Mesothelial cell of epicardium (in vitro differentiated cells): ENCODE measurements at regions not wholly inside any gene's neighbourhood (a gene's known extent, or its start where the extent isn't known, plus 50 kb on each side); places are given as distances from the start of the nearest gene placed in this dataset.

Source experiments
- DNase-seq, 2 experiments: peaks; one replicate each; pipeline ENCODE4 v3.0.0; 2021; ENCODE audit warnings: low spot score in 2 of 2; ENCODE audit not compliant: unreplicated experiment in 2 of 2
- H3K27ac Mint-ChIP-seq: 2 replicates; pipeline ENCODE4 v1.8.0; 2021; ENCODE audit warnings: mixed read lengths
- H3K27me3 Mint-ChIP-seq: 2 replicates; pipeline ENCODE4 v1.8.0; 2021; ENCODE audit warnings: low read depth, mixed read lengths
- H3K36me3 Mint-ChIP-seq: 2 replicates; pipeline ENCODE4 v1.8.0; 2021; ENCODE audit warnings: mixed read lengths
- H3K4me1 Mint-ChIP-seq: 2 replicates; pipeline ENCODE4 v1.8.0; 2021; ENCODE audit warnings: mixed read lengths
- H3K4me3 Mint-ChIP-seq: 2 replicates; pipeline ENCODE4 v1.8.0; 2021; ENCODE audit warnings: mild to moderate bottlenecking, moderate library complexity, mixed read lengths
- H3K9me3 Mint-ChIP-seq: 2 replicates; pipeline ENCODE4 v1.8.0; 2021; ENCODE audit warnings: mixed read lengths
- TF ChIP-seq, protein P1 (sequence below): fragments of 200-600 bp; sonication (generic); IDR thresholded peaks from one replicate; pipeline ENCODE4 v1.5.0; 2021; ENCODE audit warnings: antibody characterized with exemption; ENCODE audit not compliant: unreplicated experiment

DNA sequence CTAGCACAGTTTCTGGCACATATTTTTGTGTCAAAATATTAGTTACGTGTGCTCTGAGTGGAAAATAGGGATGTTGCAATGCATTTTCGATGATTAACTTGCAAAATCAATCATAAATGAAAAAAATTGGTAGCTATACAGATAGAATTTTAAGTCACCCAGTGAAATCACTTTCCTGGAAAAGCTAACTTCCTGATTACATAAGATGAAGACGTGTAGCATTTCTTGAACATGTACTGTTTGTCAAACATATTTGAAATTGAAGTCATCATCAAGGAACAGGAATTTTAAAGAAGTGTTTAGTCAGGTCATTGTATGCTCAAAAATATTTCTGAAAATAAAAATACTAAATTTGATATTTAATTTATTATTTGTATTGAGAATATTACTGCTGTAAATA is 977.7 kb downstream of the PLOD2 start:
- DNase-seq = no peak

DNA sequence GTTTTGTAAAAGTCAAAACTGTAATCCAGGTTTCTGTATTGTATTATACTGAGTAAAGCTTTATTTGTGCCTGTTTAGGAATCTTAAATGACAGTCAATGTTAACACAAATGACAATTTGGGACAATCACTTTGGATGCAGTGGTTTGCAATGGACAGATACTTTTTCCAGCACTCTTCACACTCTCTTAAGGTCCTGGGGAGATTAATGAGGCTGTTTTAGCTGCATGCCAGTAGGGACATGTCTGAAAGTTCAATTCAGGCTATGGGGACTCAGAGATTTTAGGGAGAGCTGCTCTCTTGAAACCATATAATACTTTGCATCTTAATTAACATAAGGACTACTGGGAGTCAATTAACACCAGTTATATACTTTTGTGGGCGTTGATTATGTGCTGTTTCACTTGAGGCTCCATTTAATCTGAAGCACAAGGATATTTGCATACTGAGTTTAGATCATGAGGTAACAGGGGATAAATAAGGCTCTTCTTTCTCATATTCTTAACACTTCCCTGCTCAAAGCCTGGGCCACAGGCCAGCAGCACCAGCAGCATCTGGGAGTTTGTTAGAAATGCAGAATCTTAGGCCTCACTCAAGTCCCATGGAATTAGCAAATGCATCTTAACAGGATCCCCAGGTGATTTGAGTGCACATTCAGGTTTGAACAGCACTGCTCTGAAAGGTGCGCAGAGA is 972.8 kb downstream of the PLOD2 start:
- Mint-ChIP-seq H3K27me3 (no peaks in the 10 kb centered on the region), H3K4me3 (no peak overlapping the region), H3K27ac (no peak overlapping the region), H3K9me3 (peaks cover 12% of the 10 kb centered on the region), H3K36me3 (no peaks in the 10 kb centered on the region), H3K4me1 (peaks cover 11% of the 10 kb centered on the region)
- no peak for DNase-seq
- TF ChIP-seq, protein P1, sequence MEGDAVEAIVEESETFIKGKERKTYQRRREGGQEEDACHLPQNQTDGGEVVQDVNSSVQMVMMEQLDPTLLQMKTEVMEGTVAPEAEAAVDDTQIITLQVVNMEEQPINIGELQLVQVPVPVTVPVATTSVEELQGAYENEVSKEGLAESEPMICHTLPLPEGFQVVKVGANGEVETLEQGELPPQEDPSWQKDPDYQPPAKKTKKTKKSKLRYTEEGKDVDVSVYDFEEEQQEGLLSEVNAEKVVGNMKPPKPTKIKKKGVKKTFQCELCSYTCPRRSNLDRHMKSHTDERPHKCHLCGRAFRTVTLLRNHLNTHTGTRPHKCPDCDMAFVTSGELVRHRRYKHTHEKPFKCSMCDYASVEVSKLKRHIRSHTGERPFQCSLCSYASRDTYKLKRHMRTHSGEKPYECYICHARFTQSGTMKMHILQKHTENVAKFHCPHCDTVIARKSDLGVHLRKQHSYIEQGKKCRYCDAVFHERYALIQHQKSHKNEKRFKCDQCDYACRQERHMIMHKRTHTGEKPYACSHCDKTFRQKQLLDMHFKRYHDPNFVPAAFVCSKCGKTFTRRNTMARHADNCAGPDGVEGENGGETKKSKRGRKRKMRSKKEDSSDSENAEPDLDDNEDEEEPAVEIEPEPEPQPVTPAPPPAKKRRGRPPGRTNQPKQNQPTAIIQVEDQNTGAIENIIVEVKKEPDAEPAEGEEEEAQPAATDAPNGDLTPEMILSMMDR = no peak

More for the DNA sequence above, 977.7 kb downstream of the PLOD2 start:
- Mint-ChIP-seq H3K9me3 (no peaks in the 10 kb centered on the region), H3K36me3 (no peaks in the 10 kb centered on the region), H3K4me1 (peaks cover 20% of the 10 kb centered on the region), H3K27me3 (no peaks in the 10 kb centered on the region), H3K4me3 (no peak overlapping the region), H3K27ac (no peak overlapping the region)
- TF ChIP-seq, protein P1 = no peak

DNA sequence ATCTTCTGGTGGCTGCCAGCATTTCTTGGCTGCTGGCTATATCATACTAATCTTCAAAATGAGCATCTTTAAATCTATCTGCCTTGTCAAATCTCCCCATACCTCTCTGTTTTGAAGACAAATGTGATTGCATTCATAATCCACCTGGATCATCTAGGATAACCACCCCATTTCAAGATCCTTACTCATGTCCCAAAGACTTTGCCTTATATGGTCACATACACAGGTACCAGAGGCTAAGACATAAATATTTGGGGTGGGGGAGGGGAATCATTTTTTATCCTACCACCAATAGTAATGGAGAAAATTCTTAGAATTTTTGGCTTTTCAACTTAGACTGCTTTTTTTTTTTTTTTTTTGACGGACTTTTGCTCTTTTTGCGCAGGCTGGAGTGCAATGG is 970.8 kb downstream of the PLOD2 start:
- DNase-seq = no peak
- TF ChIP-seq, protein P1 = no peak
- H3K27me3 Mint-ChIP-seq = no peaks in the 10 kb centered on the region
- H3K4me1 Mint-ChIP-seq = peaks cover 10% of the 10 kb centered on the region
- no peaks in the 10 kb centered on the region for H3K36me3 Mint-ChIP-seq
- H3K4me3 Mint-ChIP-seq = no peak overlapping the region
- no peak overlapping the region for H3K27ac Mint-ChIP-seq
- H3K9me3 Mint-ChIP-seq = peaks cover 18% of the 10 kb centered on the region

DNA sequence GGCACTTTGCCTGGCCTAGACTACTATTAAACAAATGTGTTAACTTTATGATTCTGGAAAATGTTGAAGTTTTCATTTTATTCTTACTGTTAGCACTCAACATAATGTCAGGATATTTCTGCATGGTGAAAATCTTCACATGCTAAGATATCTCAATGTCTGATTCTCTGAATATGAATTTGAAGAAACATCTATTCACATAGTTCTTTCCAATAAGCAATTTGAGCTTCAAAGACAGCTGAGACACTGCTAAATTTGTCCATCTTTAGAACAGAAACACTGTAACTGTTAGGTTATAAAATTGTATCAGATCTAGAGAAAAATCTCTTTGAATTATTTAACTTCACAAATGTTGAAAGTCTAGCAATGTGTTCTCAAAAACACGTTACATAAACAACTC is 970.2 kb downstream of the PLOD2 start:
- Mint-ChIP-seq H3K4me3 (no peak overlapping the region), H3K27me3 (no peaks in the 10 kb centered on the region), H3K27ac (no peak overlapping the region), H3K4me1 (peaks cover 11% of the 10 kb centered on the region), H3K36me3 (no peaks in the 10 kb centered on the region), H3K9me3 (peaks cover 18% of the 10 kb centered on the region)
- TF ChIP-seq, protein P1 = no peak
- DNase-seq = no peak

DNA sequence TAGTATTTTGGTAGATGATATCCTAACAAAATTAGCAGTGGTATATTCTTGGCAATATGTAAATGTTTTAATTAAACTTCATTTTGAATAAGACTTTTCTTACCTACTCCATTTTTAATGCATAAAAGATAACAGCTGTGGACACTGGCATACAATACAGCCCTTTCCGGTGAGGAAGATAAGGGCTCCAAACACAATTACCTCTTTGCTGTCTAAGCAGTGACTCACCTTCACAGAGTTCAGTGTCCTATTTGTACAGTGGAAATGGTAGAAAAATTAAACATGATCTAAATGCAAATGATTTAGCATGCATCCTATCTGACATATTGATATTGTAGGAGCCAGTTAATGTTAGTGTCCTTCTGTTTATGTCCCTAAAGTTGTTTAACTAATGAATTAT is 969.4 kb downstream of the PLOD2 start:
- Mint-ChIP-seq H3K4me1 (peaks cover 11% of the 10 kb centered on the region), H3K27ac (no peak overlapping the region), H3K36me3 (no peaks in the 10 kb centered on the region), H3K9me3 (peaks cover 18% of the 10 kb centered on the region), H3K4me3 (no peak overlapping the region), H3K27me3 (no peaks in the 10 kb centered on the region)
- TF ChIP-seq, protein P1 = no peak
- no peak for DNase-seq
